ENCODE measurements at regions not wholly inside any gene's neighbourhood (a gene's known extent, or its start where the extent isn't known, plus 50 kb on each side); places are given as distances from the start of the nearest gene placed in this dataset.

DNA sequence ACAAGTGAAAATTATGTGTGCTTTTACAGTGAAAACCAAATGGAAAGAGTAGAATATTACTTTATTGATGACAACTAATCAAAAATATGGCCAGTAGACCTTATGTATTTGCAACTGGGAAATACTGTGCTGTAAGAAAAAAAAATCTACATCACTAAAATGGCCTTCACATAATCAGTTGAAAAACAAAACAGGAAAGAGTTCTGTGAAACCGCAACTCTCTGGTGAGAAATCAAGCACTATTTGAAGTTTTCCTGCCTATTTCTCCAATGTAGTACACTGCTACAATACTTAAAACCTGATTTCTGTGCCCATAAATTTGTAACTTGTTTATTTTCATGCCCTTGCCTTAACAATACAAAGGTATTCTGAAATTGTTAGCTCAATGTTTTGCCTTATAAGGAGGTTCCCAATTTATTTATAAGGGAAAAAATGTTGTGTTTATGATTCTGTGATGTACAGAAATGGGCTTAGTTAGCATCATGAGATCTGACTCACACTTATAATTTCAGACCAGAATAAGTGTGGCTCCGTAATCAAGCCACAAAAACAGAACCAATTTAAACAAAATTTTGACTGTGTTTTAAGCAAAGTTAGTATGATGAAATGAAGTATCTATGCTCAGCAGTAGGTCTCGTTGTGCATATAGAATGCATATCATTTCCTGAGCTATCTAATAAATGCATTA lies 147.1 kb downstream of the FAT4 start:
- TF ChIP-seq, protein P1, sequence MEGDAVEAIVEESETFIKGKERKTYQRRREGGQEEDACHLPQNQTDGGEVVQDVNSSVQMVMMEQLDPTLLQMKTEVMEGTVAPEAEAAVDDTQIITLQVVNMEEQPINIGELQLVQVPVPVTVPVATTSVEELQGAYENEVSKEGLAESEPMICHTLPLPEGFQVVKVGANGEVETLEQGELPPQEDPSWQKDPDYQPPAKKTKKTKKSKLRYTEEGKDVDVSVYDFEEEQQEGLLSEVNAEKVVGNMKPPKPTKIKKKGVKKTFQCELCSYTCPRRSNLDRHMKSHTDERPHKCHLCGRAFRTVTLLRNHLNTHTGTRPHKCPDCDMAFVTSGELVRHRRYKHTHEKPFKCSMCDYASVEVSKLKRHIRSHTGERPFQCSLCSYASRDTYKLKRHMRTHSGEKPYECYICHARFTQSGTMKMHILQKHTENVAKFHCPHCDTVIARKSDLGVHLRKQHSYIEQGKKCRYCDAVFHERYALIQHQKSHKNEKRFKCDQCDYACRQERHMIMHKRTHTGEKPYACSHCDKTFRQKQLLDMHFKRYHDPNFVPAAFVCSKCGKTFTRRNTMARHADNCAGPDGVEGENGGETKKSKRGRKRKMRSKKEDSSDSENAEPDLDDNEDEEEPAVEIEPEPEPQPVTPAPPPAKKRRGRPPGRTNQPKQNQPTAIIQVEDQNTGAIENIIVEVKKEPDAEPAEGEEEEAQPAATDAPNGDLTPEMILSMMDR (IDR thresholded peaks at IDR 0.05), result no peak

DNA sequence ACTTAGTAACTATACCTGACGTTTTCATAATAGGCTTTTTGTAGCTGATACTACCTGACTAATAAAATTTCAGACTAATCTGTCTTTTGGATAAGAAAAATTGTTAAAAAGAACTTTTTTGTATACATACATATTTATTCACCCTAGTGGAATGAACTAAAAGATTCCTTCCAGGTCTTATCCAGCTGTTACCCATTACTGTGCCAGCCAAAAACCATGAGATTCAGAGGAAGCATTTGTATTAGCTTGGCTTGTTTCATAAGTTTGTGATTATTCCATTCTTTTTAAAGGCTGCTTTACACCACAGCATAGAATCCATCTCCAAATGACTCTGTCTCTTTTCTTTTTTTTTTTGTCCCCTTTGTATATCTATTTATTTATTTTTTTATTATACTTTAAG lies 149.4 kb downstream of the FAT4 start:
- TF ChIP-seq, protein P1 (IDR thresholded peaks at IDR 0.05), result no peak

DNA sequence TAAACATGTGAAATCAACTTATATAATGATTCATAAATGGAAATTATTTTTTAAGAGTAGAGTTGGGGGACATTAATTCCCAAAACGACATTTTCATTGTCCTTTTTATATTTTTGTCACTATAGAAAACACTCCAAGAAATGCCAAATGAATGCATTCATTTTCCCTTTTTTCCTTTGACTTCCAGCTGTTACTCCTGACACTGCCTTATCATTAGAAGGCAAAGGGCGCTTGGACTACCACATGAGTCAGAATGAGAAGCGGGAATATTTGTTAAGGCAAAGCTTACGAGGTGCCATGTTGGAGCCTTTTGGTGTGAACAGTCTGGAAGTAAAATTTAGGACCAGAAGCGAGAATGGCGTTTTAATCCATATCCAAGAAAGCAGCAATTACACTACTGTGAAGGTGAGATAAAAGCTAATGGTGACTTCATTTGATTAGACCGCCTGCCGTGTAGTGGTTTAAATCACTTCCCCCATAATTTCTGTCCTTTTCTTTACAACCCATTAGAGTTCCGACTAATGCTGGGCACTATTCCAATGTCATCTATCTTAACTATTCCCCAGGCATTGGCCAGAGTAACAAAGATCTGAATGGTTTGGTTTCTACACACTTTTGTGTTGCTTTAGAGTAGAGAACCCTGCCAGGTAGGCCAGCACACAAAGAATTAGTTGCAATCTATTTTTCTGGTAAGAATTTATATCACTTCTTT lies 166.7 kb downstream of the FAT4 start:
- TF ChIP-seq, protein P1 (IDR thresholded peaks at IDR 0.05), result no peak

DNA sequence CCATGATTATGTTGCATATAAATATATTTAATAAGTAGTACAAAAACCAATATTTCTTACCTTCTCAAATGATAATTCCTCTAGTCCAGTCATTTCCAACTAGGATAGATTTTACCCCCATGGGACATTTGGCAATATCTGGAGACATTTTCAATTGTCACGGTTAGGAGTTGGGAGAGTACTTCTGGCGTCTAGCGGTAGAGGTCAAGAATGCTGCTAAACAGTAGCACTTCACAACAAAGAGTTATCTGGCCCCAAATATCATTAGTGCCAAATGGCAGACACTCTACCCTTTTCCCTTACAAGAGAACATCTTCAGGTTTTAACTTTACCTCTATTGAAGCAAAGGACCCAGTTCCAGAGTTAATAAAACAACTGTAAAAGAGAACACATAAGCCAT lies 168.1 kb downstream of the FAT4 start:
- TF ChIP-seq, protein P1 (IDR thresholded peaks at IDR 0.05), result peak; percentile 39

DNA sequence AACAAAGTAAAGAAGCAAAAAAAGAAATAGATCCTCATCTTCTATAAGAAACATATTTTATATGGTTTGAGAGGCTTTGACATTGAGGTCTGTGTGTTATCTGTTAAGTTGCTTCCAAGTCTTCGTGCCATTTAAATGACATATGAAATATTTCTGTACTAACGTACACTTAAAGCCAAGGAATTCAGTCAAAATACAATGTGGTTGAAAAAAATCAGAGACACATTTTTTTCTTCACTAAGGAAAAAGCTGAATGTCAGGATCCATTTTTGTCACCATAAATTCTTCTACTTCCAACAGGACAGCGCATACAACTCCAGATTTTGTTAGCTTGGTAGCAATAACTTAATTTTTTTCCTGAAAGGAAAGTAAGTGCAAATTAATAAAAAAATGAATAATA lies 168.5 kb downstream of the FAT4 start:
- TF ChIP-seq, protein P1 (IDR thresholded peaks at IDR 0.05), result no peak

DNA sequence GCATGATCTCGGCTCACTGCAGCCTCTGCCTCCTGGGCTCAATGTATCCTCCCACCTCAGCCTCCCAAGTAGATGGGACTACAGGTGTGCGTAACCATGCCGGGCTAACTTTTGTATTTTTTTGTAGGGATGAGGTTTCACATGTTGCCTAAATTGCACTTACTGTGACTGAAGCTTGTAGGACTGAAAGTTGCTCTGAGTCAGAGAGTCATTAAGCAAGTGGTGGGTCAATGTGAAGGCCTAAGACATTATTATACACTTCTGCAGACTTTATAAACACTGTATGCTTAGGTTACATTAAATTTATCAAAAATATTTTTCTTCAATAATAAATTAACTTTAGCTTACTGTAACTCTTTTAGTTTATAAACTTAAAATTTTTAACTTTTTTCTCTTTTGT lies 170.2 kb downstream of the FAT4 start:
- TF ChIP-seq, protein P1 (IDR thresholded peaks at IDR 0.05), result no peak

DNA sequence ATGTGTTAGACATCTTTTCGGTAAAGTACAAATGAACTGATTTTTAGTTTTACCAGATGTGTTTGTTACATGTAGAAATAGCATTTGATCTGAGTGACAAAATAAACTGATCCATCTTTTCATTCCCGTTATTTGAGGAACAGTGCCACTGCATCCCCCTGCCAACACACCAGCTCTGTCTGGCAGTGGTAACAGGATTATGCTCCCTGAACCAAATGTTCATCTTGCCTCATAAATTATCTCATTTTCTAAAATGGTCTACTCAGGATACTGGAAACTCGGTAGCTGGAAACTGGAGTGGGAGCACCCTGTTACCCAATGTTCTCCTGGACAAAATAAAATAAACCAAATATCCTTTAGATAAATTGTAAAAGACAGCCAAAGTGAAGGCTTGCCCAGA lies 171.6 kb downstream of the FAT4 start:
- TF ChIP-seq, protein P1 (IDR thresholded peaks at IDR 0.05), result no peak
